ENCODE measurements at regions not wholly inside any gene's neighbourhood (a gene's known extent, or its start where the extent isn't known, plus 50 kb on each side); places are given as distances from the start of the nearest gene placed in this dataset.

GRCh38 chr5:114250536-114250935, 111.3 kb upstream of the KCNN2 start:
- no peak for DNase-seq (ENCODE audit: low read depth)

GRCh38 chr5:114252226-114252625, 109.6 kb upstream of the KCNN2 start:
- no peak for DNase-seq (ENCODE audit: low read depth)

GRCh38 chr5:114255260-114255659, 106.6 kb upstream of the KCNN2 start:
- DNase-seq (ENCODE audit: low read depth): no peak

GRCh38 chr5:114261989-114262388, 99.9 kb upstream of the KCNN2 start:
- no peak for DNase-seq (ENCODE audit: low read depth)

- DNase-seq (ENCODE audit: low read depth): no peak
These were observed 96.3 kb upstream of the KCNN2 start for GRCh38 chr5:114265432-114266060.

- peak; percentile 2 for DNase-seq (ENCODE audit: low read depth)
These were observed 95.5 kb upstream of the KCNN2 start for GRCh38 chr5:114266374-114266773.

GRCh38 chr5:114296191-114296590, 65.7 kb upstream of the KCNN2 start:
- DNase-seq (ENCODE audit: low read depth): no peak

- DNase-seq (ENCODE audit: low read depth): no peak
These were observed 64.0 kb upstream of the KCNN2 start for GRCh38 chr5:114297915-114298314.

- peak; percentile 5 for DNase-seq (ENCODE audit: low read depth)
These were observed 56.3 kb upstream of the KCNN2 start for GRCh38 chr5:114305402-114306207.

GRCh38 chr5:114308017-114308416, 53.9 kb upstream of the KCNN2 start:
- no peak for DNase-seq (ENCODE audit: low read depth)

- DNase-seq (ENCODE audit: low read depth): no peak
These were observed 53.4 kb upstream of the KCNN2 start for GRCh38 chr5:114308508-114308907.

GRCh38 chr5:114310666-114311065, 51.2 kb upstream of the KCNN2 start:
- DNase-seq (ENCODE audit: low read depth): no peak

GRCh38 chr5:114311281-114311680, 50.6 kb upstream of the KCNN2 start:
- no peak for DNase-seq (ENCODE audit: low read depth)

GRCh38 chr5:114311968-114312367, 49.9 kb upstream of the KCNN2 start:
- DNase-seq (ENCODE audit: low read depth): no peak
